PC-9 (cell line): ENCODE measurements at regions not wholly inside any gene's neighbourhood (a gene's known extent, or its start where the extent isn't known, plus 50 kb on each side); places are given as distances from the start of the nearest gene placed in this dataset.

Experiments used
- BruUV-seq: library from RNA; stranded (reverse); fragments of 400-500 nt; replicated peaks from 2 replicates; lab custom pipeline; 2021; lab: Mats Ljungman, UMichigan
- CTCF ChIA-PET: fragments of 300-600 bp; sonication (Branson Sonifier 250); formaldehyde crosslinking; loops from one replicate; lab custom pipeline; 2022; ENCODE audit warnings: antibody characterized with exemption; lab: Charles Lee
- POLR2A ChIA-PET: fragments of 300-600 bp; sonication (Branson Sonifier 250); formaldehyde crosslinking; loops from one replicate; lab custom pipeline; 2022; ENCODE audit warnings: antibody characterized with exemption; ENCODE audit not compliant: unreplicated experiment; lab: Charles Lee
- DNase-seq, 2 experiments: peaks; one replicate each; pipeline versions ENCODE4 v3.0.0 to v3.0.0-alpha.2; 2015 to 2022; ENCODE audit warnings: mixed read lengths in 1 of 2
- H2AFZ ChIP-seq: fragments of 200-600 bp; sonication (generic); 2 replicates; pipeline ENCODE4 v1.8.1; 2017; ENCODE audit warnings: antibody characterized with exemption
- H3F3A ChIP-seq: fragments of 200-600 bp; sonication (generic); 2 replicates; pipeline ENCODE4 v1.8.1; 2017; ENCODE audit warnings: antibody characterized with exemption, mild to moderate bottlenecking, low read depth; ENCODE audit not compliant: insufficient read depth
- H3K27ac ChIP-seq: fragments of 200-600 bp; sonication (generic); 2 replicates; pipeline ENCODE4 v1.6.1; 2016; ENCODE audit warnings: mixed run types
- H3K27me3 ChIP-seq: fragments of 200-600 bp; sonication (generic); 2 replicates; pipeline ENCODE4 v1.6.1; 2016; ENCODE audit warnings: low read depth, mixed run types; ENCODE audit not compliant: insufficient read depth
- H3K36me3 ChIP-seq: fragments of 200-600 bp; sonication (generic); 2 replicates; pipeline ENCODE4 v1.6.1; 2016; ENCODE audit warnings: low read depth, mixed run types
- H3K4me1 ChIP-seq: fragments of 200-600 bp; sonication (generic); replicated peaks from 2 replicates; pipeline ENCODE4 v1.6.1; 2016; ENCODE audit warnings: mixed run types; ENCODE audit not compliant: insufficient read depth
- H3K4me2 ChIP-seq: fragments of 200-600 bp; sonication (generic); 2 replicates; pipeline ENCODE4 v1.6.1; 2017; ENCODE audit warnings: mixed run types
- H3K4me3 ChIP-seq: fragments of 200-600 bp; sonication (generic); 2 replicates; pipeline ENCODE4 v1.6.1; 2016; ENCODE audit warnings: mixed run types
- H3K79me2 ChIP-seq: fragments of 200-600 bp; sonication (generic); 2 replicates; pipeline ENCODE4 v1.6.1; 2017; ENCODE audit warnings: low read depth, mixed run types
- H3K9me2 ChIP-seq: fragments of 200-600 bp; sonication (generic); 2 replicates; pipeline ENCODE4 v1.8.1; 2017; ENCODE audit warnings: mild to moderate bottlenecking; ENCODE audit not compliant: insufficient read depth
- H3K9me3 ChIP-seq: fragments of 200-600 bp; sonication (generic); 2 replicates; pipeline ENCODE4 v1.8.1; 2016; ENCODE audit warnings: low read depth; ENCODE audit not compliant: insufficient read depth
- H4K20me1 ChIP-seq: fragments of 200-600 bp; sonication (generic); 2 replicates; pipeline ENCODE4 v1.8.1; 2017; ENCODE audit not compliant: insufficient read depth
- EZH2 ChIP-seq: fragments of 200-600 bp; sonication (generic); IDR thresholded peaks from 2 replicates; pipeline ENCODE4 v1.8.0; 2017; ENCODE audit warnings: antibody characterized with exemption, low read depth
- intact Hi-C: fragments of 100-400 bp; cut with micrococcal nuclease; formaldehyde crosslinking; loops from one replicate; pipeline ENCODE4 v1.10.0; 2022; ENCODE audit not compliant: unreplicated experiment
- TF ChIP-seq, protein P1 (sequence below): fragments of 200-600 bp; sonication (generic); conservative IDR thresholded peaks from 2 replicates; pipeline ENCODE4 v1.6.1; 2017; ENCODE audit warnings: mixed run types, antibody characterized with exemption, mild to moderate bottlenecking, moderate library complexity

- Histone ChIP-seq H3K27ac (no peak overlapping the region), H3K79me2 (no peaks in the 10 kb centered on the region), H3K36me3 (no peaks in the 10 kb centered on the region), H3K4me3 (no peak overlapping the region), H3K4me1 (no peaks in the 10 kb centered on the region), H3F3A (no peaks in the 10 kb centered on the region), H3K9me3 (no peaks in the 10 kb centered on the region), H4K20me1 (no peaks in the 10 kb centered on the region; the same call in 1 of the 2 replicates), H3K4me2 (no peak overlapping the region), H2AFZ (no peak overlapping the region), H3K9me2 (no peaks in the 10 kb centered on the region), H3K27me3 (0 out of 2 replicates have a peak, but pooled peaks cover 4% of the 10 kb centered on the region)
- no TSS peak for BruUV-seq
- no peak for DNase-seq
- intact Hi-C loops, result no loop called here
- ChIA-PET CTCF (no interaction called here), POLR2A (no interaction called here)
- TF ChIP-seq, protein P1, sequence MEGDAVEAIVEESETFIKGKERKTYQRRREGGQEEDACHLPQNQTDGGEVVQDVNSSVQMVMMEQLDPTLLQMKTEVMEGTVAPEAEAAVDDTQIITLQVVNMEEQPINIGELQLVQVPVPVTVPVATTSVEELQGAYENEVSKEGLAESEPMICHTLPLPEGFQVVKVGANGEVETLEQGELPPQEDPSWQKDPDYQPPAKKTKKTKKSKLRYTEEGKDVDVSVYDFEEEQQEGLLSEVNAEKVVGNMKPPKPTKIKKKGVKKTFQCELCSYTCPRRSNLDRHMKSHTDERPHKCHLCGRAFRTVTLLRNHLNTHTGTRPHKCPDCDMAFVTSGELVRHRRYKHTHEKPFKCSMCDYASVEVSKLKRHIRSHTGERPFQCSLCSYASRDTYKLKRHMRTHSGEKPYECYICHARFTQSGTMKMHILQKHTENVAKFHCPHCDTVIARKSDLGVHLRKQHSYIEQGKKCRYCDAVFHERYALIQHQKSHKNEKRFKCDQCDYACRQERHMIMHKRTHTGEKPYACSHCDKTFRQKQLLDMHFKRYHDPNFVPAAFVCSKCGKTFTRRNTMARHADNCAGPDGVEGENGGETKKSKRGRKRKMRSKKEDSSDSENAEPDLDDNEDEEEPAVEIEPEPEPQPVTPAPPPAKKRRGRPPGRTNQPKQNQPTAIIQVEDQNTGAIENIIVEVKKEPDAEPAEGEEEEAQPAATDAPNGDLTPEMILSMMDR, result no peak
- TF ChIP-seq EZH2, result no peak
These were observed 1891.7 kb upstream of the WWC1 start for GRCh38 chr5:166399781-166400180.

DNA sequence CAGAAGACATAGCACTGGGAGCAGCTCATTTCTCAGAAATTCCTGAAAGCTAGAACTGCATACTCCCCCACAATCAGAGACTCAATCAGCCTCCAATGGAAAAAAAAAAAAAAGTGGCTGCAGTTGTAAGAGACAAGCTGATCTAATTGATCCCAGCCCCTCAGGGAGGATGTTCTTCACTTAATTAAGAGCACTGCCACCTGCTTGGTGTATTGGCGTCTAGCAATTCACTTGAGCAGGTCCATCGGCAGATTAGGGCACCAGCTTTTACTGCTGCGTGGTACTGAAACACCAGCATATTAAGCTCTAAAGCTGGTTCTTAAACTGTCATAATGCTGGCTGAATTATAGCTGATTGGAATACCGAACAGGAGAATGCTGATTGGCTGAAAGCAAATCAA is 1890.1 kb upstream of the WWC1 start:
- DNase-seq, result no peak
- TF ChIP-seq, protein P1, result no peak
- TF ChIP-seq EZH2, result no peak
- Histone ChIP-seq H3K27ac (no peak overlapping the region), H3K9me2 (no peaks in the 10 kb centered on the region), H3K4me3 (no peak overlapping the region), H3F3A (no peaks in the 10 kb centered on the region), H4K20me1 (no peaks in the 10 kb centered on the region; the same call in 1 of the 2 replicates), H3K4me1 (no peaks in the 10 kb centered on the region), H3K36me3 (no peaks in the 10 kb centered on the region), H3K4me2 (no peak overlapping the region), H3K27me3 (0 out of 2 replicates have a peak, but pooled peaks cover 4% of the 10 kb centered on the region), H2AFZ (no peak overlapping the region), H3K9me3 (no peaks in the 10 kb centered on the region), H3K79me2 (no peaks in the 10 kb centered on the region)
- ChIA-PET POLR2A (no interaction called here), CTCF (no interaction called here)
- intact Hi-C loops, result no loop called here
- no TSS peak for BruUV-seq

- H3K27ac ChIP-seq, result no peak overlapping the region
- ChIA-PET POLR2A (interaction anchor here (1.0 kb wide), 1 partner anchor 17 kb away, joined by 3 read pairs; no protein-coding TSS in a partner anchor), CTCF (no interaction called here)
- H4K20me1 ChIP-seq, result no peaks in the 10 kb centered on the region
- H3K4me1 ChIP-seq, result no peaks in the 10 kb centered on the region
- intact Hi-C loops, result no loop called here
- 0 out of 2 replicates have a peak, but pooled peaks cover 3% of the 10 kb centered on the region for H3K9me2 ChIP-seq
- no peaks in the 10 kb centered on the region for H3K9me3 ChIP-seq
- H3K4me3 ChIP-seq, result no peak overlapping the region
- H3F3A ChIP-seq, result no peaks in the 10 kb centered on the region
- no peaks in the 10 kb centered on the region for H3K79me2 ChIP-seq
- H3K36me3 ChIP-seq, result no peaks in the 10 kb centered on the region
- no TSS peak for BruUV-seq
- TF ChIP-seq, protein P1, result no peak
- TF ChIP-seq EZH2, result no peak
- H2AFZ ChIP-seq, result no peak overlapping the region
- no peaks in the 10 kb centered on the region for H3K27me3 ChIP-seq
- no peak for DNase-seq
- no peak overlapping the region for H3K4me2 ChIP-seq
These were observed 1879.3 kb upstream of the WWC1 start for GRCh38 chr5:166412191-166412590.
